Parathyroid adenoma (tissue), 2 donors: ENCODE measurements at regions not wholly inside any gene's neighbourhood (a gene's known extent, or its start where the extent isn't known, plus 50 kb on each side); places are given as distances from the start of the nearest gene placed in this dataset.
"Not testable (repeated sequence)": the region's sequence is repeated elsewhere in the genome, so short reads cannot be mapped to it uniquely, and the experiment has no call there.

Experiments used
- H2AFZ ChIP-seq: fragments of 300-600 bp; sonication (generic); one replicate; pipeline ENCODE4 v1.7.0; 2017; ENCODE audit warnings: antibody characterized with exemption, mild to moderate bottlenecking
- H3K27ac ChIP-seq: fragments of 300-600 bp; sonication (generic); one replicate; pipeline ENCODE4 v1.7.0; 2017
- H3K27me3 ChIP-seq: fragments of 300-600 bp; sonication (generic); one replicate; pipeline ENCODE4 v1.7.0; 2017; ENCODE audit warnings: low read length; ENCODE audit not compliant: control insufficient read depth, insufficient read depth
- H3K36me3 ChIP-seq: fragments of 300-600 bp; sonication (generic); one replicate; pipeline ENCODE4 v1.7.0; 2017; ENCODE audit warnings: low read length; ENCODE audit not compliant: control insufficient read depth, insufficient read depth
- H3K4me1 ChIP-seq: fragments of 300-600 bp; sonication (generic); one replicate; pipeline ENCODE4 v1.7.0; 2017; ENCODE audit warnings: control low read depth
- H3K4me2 ChIP-seq: fragments of 300-600 bp; sonication (generic); one replicate; pipeline ENCODE4 v1.7.0; 2017; ENCODE audit warnings: low read length
- H3K4me3 ChIP-seq: fragments of 300-600 bp; sonication (generic); one replicate; pipeline ENCODE4 v1.7.0; 2017; ENCODE audit warnings: low read depth, low read length
- H3K79me2 ChIP-seq: fragments of 300-600 bp; sonication (generic); one replicate; pipeline ENCODE4 v1.7.0; 2017; ENCODE audit warnings: control low read depth
- H3K9ac ChIP-seq: fragments of 300-600 bp; sonication (generic); one replicate; pipeline ENCODE4 v1.7.0; 2017; ENCODE audit warnings: mild to moderate bottlenecking
- H3K9me3 ChIP-seq: fragments of 300-600 bp; sonication (generic); one replicate; pipeline ENCODE4 v1.7.0; 2017; ENCODE audit warnings: low read length; ENCODE audit not compliant: control insufficient read depth
- TF ChIP-seq, protein P1 (sequence below): fragments of 300-600 bp; sonication (generic); IDR thresholded peaks from one replicate; pipeline ENCODE4 v1.7.0; 2017; ENCODE audit warnings: antibody characterized with exemption, mild to moderate bottlenecking
- donor health status: primary hyperparathyroidism.

DNA sequence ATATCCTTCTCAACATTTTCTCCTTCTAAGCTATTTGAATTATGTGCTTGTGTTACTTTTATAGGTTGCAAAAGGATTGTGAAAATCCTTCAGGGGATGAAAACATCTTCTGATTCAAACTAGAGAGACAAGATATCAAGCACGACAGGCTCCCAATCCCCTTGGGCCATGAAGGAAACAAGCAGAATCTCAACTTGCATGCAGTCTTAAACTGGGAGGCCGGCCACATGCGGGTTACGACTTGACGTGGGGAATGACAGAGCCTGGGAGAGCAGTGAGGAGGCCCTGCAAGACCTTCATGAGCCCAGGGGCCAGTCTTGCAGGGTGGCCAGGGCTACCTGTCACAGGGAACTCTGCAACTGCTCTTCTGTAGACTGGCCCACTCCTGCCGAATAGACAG is 94.4 kb downstream of the SCN11A start:
- Histone ChIP-seq H3K79me2 (no peaks in the 10 kb centered on the region), H3K9ac (no peak overlapping the region), H3K36me3 (no peaks in the 10 kb centered on the region), H3K27ac (no peak overlapping the region), H2AFZ (no peak overlapping the region), H3K9me3 (no peaks in the 10 kb centered on the region), H3K4me3 (no peak overlapping the region), H3K4me1 (no peaks in the 10 kb centered on the region), H3K4me2 (no peak overlapping the region), H3K27me3 (no peaks in the 10 kb centered on the region)
- TF ChIP-seq, protein P1, sequence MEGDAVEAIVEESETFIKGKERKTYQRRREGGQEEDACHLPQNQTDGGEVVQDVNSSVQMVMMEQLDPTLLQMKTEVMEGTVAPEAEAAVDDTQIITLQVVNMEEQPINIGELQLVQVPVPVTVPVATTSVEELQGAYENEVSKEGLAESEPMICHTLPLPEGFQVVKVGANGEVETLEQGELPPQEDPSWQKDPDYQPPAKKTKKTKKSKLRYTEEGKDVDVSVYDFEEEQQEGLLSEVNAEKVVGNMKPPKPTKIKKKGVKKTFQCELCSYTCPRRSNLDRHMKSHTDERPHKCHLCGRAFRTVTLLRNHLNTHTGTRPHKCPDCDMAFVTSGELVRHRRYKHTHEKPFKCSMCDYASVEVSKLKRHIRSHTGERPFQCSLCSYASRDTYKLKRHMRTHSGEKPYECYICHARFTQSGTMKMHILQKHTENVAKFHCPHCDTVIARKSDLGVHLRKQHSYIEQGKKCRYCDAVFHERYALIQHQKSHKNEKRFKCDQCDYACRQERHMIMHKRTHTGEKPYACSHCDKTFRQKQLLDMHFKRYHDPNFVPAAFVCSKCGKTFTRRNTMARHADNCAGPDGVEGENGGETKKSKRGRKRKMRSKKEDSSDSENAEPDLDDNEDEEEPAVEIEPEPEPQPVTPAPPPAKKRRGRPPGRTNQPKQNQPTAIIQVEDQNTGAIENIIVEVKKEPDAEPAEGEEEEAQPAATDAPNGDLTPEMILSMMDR = no peak

DNA sequence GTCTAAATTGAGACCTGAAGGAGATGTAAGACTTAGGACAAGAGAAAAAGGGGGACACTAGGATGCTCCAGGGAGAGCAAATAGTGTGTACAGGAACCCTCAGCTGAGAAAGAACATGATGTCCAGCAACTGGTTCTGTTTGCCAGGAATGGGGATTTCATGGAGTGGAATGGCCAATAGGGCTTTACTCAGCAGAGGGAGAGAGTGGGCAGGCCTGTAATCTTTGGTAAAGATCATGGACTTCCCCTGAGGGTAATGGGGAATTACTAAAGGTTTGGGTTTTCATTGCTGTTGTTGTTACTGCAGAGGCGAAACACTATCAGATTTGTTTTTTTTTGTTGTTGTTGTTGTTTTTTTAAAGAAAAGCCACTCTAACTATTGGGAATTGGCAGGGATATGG is 99.0 kb downstream of the SCN11A start:
- Histone ChIP-seq H3K9me3 (no peaks in the 10 kb centered on the region), H3K79me2 (no peaks in the 10 kb centered on the region), H3K9ac (no peak overlapping the region), H3K27me3 (no peaks in the 10 kb centered on the region), H3K4me1 (no peaks in the 10 kb centered on the region), H3K27ac (no peak overlapping the region), H3K36me3 (no peaks in the 10 kb centered on the region), H2AFZ (no peak overlapping the region), H3K4me2 (no peak overlapping the region), H3K4me3 (no peak overlapping the region)
- TF ChIP-seq, protein P1 = no peak

DNA sequence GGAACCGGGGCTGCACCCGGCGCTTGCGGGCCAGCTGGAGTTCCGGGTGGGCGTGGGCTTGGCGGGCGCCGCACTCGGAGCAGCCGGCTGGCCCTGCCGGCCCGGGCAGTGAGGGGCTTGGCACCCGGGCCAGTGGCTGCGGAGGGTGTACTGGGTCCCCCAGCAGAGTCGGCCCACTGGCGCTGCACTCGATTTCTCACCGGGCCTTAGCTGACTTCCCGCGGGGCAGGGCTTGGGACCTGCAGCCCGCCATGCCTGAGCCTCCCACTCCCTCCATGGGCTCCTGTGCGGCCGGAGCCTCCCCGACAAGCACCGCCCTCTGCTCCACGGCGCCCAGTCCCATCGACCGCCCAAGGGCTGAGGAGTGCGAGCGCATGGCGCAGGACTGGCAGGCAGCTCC is 100.6 kb downstream of the SCN11A start:
- H3K4me2 ChIP-seq, H3K9ac ChIP-seq, H3K27me3 ChIP-seq, H3K79me2 ChIP-seq, H3K4me3 ChIP-seq, H3K4me1 ChIP-seq, H2AFZ ChIP-seq, H3K9me3 ChIP-seq, H3K36me3 ChIP-seq, H3K27ac ChIP-seq: not testable (repeated sequence)

DNA sequence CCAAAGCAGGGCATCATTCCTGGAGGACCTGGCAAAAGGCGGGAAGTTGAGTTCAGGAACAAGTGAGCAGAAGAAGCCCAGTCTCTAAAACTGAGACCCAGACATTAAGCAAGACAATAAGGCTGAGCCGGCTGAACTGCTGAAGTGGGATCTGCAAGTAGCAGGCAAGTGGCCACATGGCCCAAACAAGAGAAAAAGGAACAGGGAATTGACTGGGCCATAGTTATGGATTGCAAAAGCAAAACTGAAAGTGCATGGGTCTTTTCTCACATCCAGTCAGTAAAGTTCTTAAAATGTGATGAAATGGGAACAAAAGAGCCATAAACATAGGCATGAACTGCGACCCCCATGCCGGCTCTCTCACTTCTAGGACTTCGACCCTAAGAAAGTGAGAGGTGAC is 101.2 kb downstream of the SCN11A start:
- H3K4me1 ChIP-seq = no peaks in the 10 kb centered on the region
- H3K27me3 ChIP-seq = no peaks in the 10 kb centered on the region
- H2AFZ ChIP-seq = no peak overlapping the region
- H3K79me2 ChIP-seq = no peaks in the 10 kb centered on the region
- H3K27ac ChIP-seq = no peak overlapping the region
- H3K4me2 ChIP-seq = no peak overlapping the region
- H3K36me3 ChIP-seq = no peaks in the 10 kb centered on the region
- TF ChIP-seq, protein P1 = no peak
- no peak overlapping the region for H3K9ac ChIP-seq
- no peaks in the 10 kb centered on the region for H3K9me3 ChIP-seq
- H3K4me3 ChIP-seq = no peak overlapping the region

DNA sequence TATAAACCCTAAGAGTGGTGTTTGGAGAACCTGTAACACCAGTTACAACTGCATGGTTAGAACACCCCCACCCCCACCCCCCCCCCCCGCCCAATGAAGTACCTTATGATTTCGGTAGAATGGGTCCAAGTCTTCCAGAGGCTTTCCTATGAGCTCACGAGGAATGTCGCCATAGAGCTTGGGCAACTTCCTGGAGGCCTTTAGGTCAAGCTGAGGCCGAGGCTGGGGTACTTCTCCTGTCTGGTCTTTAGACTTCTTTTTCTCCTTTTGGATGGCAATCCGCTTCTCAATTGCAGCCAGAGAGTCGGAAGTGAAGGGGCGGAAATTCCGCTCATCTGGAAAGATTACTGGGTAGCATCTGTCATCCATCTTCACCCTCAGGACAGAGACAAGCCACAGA is 101.8 kb downstream of the SCN11A start:
- H3K27me3 ChIP-seq = no peaks in the 10 kb centered on the region
- H2AFZ ChIP-seq = no peak overlapping the region
- H3K79me2 ChIP-seq = no peaks in the 10 kb centered on the region
- H3K27ac ChIP-seq = no peak overlapping the region
- H3K36me3 ChIP-seq = no peaks in the 10 kb centered on the region
- no peak overlapping the region for H3K9ac ChIP-seq
- TF ChIP-seq, protein P1 = no peak
- H3K9me3 ChIP-seq = no peaks in the 10 kb centered on the region
- H3K4me1 ChIP-seq = no peaks in the 10 kb centered on the region
- no peak overlapping the region for H3K4me3 ChIP-seq
- no peak overlapping the region for H3K4me2 ChIP-seq
